Liver (tissue), 8 donors: ENCODE measurements at regions not wholly inside any gene's neighbourhood (a gene's known extent, or its start where the extent isn't known, plus 50 kb on each side); places are given as distances from the start of the nearest gene placed in this dataset.
"Not testable (repeated sequence)": the region's sequence is repeated elsewhere in the genome, so short reads cannot be mapped to it uniquely, and the experiment has no call there.

ENCODE experiments used
- DNase-seq: peaks from one replicate; pipeline ENCODE4 v3.0.0-alpha.2; 2017; ENCODE audit warnings: low spot score
- H3K27ac ChIP-seq, 2 donors: one replicate each; pipeline ENCODE4 v1.7.0; 2013; ENCODE audit warnings: inconsistent platforms in 2 of 2, low read length in 2 of 2, control low read depth in 1 of 2, low read depth in 1 of 2, mild to moderate bottlenecking in 1 of 2
- H3K27me3 ChIP-seq, 4 donors: one replicate each; pipeline versions ENCODE4 v1.6.1 to v1.7.0; 2013; ENCODE audit warnings: low read length in 3 of 4, inconsistent platforms in 1 of 4, mild to moderate bottlenecking in 1 of 4, moderate library complexity in 1 of 4; ENCODE audit not compliant: control insufficient read depth in 4 of 4, insufficient read depth in 4 of 4
- H3K36me3 ChIP-seq, 4 donors: one replicate each; pipeline versions ENCODE4 v1.6.1 to v1.7.0; 2013; ENCODE audit warnings: low read length in 3 of 4, mild to moderate bottlenecking in 3 of 4, low read depth in 1 of 4, moderate library complexity in 1 of 4; ENCODE audit not compliant: control insufficient read depth in 4 of 4, insufficient read depth in 3 of 4
- H3K4me1 ChIP-seq, 4 donors: one replicate each; pipeline versions ENCODE4 v1.6.1 to v1.7.0; 2013; ENCODE audit warnings: low read length in 3 of 4, mild to moderate bottlenecking in 3 of 4, moderate library complexity in 1 of 4; ENCODE audit not compliant: control insufficient read depth in 4 of 4, insufficient read depth in 4 of 4
- H3K4me3 ChIP-seq, 3 donors: one replicate each; pipeline versions ENCODE4 v1.6.1 to v1.7.0; 2013; ENCODE audit warnings: low read length in 3 of 3, control low read depth in 1 of 3, low read depth in 1 of 3, mild to moderate bottlenecking in 1 of 3
- H3K9ac ChIP-seq, 2 donors: one replicate each; pipeline ENCODE4 v1.7.0; 2013; ENCODE audit warnings: low read length in 2 of 2, mild to moderate bottlenecking in 2 of 2, moderate library complexity in 2 of 2, control low read depth in 1 of 2, low read depth in 1 of 2
- H3K9me3 ChIP-seq, 4 donors: one replicate each; pipeline versions ENCODE4 v1.6.1 to v1.7.0; 2013; ENCODE audit warnings: low read length in 3 of 4; ENCODE audit not compliant: control insufficient read depth in 4 of 4
- CTCF ChIP-seq: fragments of 150-350 bp; IDR thresholded peaks from 2 replicates; pipeline ENCODE4 v1.5.1; 2017; ENCODE audit warnings: improper control_type of control experiment, low read depth, low read length; ENCODE audit not compliant: missing input control
- EGR1 ChIP-seq, 2 donors: IDR thresholded peaks; 2 replicates each; pipeline ENCODE4 v1.6.1; 2016 to 2018; ENCODE audit warnings: antibody characterized with exemption in 2 of 2, low read depth in 2 of 2
- FOXA1 ChIP-seq: IDR thresholded peaks from 2 replicates; pipeline ENCODE4 v1.6.1; 2016; ENCODE audit warnings: antibody characterized with exemption
- FOXA2 ChIP-seq: IDR thresholded peaks from 2 replicates; pipeline ENCODE4 v1.6.1; 2016; ENCODE audit warnings: antibody characterized with exemption
- HNF4A ChIP-seq, 2 donors: conservative IDR thresholded peaks; 2 replicates each; pipeline ENCODE4 v1.6.1; 2016; ENCODE audit warnings: antibody characterized with exemption in 2 of 2, mild to moderate bottlenecking in 2 of 2
- HNF4G ChIP-seq: IDR thresholded peaks from 2 replicates; pipeline ENCODE4 v1.6.1; 2016; ENCODE audit warnings: antibody characterized with exemption
- JUND ChIP-seq, 2 donors: IDR thresholded peaks; 2 replicates each; pipeline ENCODE4 v1.6.1; 2016; ENCODE audit warnings: antibody characterized with exemption in 2 of 2
- MAX ChIP-seq: IDR thresholded peaks from 2 replicates; pipeline ENCODE4 v1.6.1; 2016; ENCODE audit warnings: antibody characterized with exemption
- NR2F2 ChIP-seq: IDR thresholded peaks from 2 replicates; pipeline ENCODE4 v1.6.1; 2016; ENCODE audit warnings: antibody characterized with exemption
- RAD21 ChIP-seq, 2 donors: IDR thresholded peaks; 2 replicates each; pipeline ENCODE4 v1.6.1; 2016; ENCODE audit warnings: antibody characterized with exemption in 2 of 2, mild to moderate bottlenecking in 2 of 2
- REST ChIP-seq: IDR thresholded peaks from 2 replicates; pipeline ENCODE4 v1.6.1; 2016; ENCODE audit warnings: antibody characterized with exemption, mild to moderate bottlenecking
- RXRA ChIP-seq, 2 donors: IDR thresholded peaks; 2 replicates each; pipeline ENCODE4 v1.6.1; 2017 to 2018; ENCODE audit warnings: antibody characterized with exemption in 2 of 2, mild to moderate bottlenecking in 1 of 2
- TAF1 ChIP-seq: conservative IDR thresholded peaks from 2 replicates; pipeline ENCODE4 v1.6.1; 2016; ENCODE audit warnings: antibody characterized with exemption, mild to moderate bottlenecking
- YY1 ChIP-seq: IDR thresholded peaks from 2 replicates; pipeline ENCODE4 v1.6.1; 2016; ENCODE audit warnings: antibody characterized with exemption, mild to moderate bottlenecking
- WGBS: extraction: QIAGEN DNeasy Blood & Tissue Kit; methylation state at CpG from one replicate; pipeline ENCODE4 v1.1.7; 2013; 5-methylcytosine and 5-hydroxymethylcytosine counted together
- TF ChIP-seq, protein P1 (sequence below): IDR thresholded peaks from 2 replicates; pipeline ENCODE4 v1.6.1; 2016; ENCODE audit warnings: antibody characterized with exemption
- TF ChIP-seq, protein P2 (sequence below): IDR thresholded peaks from 2 replicates; pipeline ENCODE4 v1.6.1; 2016; ENCODE audit warnings: antibody characterized with exemption
- donor health status: healthy.
- donor health status: healthy.
- donor health status: healthy.
- donor health status: healthy.
- donor health status: healthy.

DNA sequence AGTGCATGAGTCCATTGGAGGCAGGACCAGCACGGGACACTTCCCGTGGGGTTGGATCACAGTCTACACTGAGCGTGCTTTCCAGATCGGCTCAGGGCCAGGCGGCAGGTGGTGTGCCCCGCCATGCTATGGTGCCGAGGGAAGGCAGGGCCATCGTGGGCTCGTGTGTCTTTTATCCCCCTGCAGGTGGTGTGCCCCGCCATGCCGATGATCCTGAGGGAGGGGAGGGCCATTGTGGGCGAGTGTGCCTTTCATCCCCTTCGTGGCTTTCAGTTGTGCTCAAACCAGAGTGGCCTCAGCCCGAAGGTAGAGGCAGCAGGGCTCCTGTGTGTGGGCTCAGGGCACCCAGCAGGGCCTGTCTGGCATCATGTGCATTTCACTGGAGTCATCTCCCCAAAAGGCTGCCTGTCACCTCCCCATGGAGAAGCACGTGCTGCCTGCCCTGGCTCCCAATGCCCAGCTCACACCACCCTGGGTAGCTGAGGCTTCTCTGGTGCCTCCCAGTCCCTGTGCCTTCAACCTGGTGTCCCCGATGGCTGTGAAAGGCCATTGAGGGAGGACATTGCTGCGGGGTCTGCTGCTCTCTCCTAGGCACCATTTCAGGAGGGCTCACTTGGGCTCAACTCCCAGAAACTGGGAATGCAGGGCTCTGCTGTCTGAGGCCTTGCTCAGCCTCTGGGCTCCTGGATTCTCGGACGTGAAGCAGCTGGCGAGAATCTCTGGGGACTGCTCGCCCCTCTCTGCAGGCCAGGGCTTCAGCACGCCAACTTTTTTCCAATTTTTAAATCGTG lies 207.6 kb downstream of the NPIPB11 start:
- no peaks in the 10 kb centered on the region for H3K9me3 ChIP-seq
- no peaks in the 10 kb centered on the region for H3K27me3 ChIP-seq
- no peaks in the 10 kb centered on the region for H3K36me3 ChIP-seq
- peaks cover 0 to 5% (median 0%) of the 10 kb centered on the region in 4 donors for H3K4me1 ChIP-seq
- TF ChIP-seq FOXA1, result no peak
- no peak for TF ChIP-seq REST
- TF ChIP-seq CTCF, result no peak
- TF ChIP-seq, protein P1, sequence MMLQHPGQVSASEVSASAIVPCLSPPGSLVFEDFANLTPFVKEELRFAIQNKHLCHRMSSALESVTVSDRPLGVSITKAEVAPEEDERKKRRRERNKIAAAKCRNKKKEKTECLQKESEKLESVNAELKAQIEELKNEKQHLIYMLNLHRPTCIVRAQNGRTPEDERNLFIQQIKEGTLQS, result no peak
- no peak for TF ChIP-seq JUND (IDR thresholded peaks at IDR 0.05)
- TF ChIP-seq MAX, result no peak
- TF ChIP-seq HNF4G, result no peak
- TF ChIP-seq RXRA (IDR thresholded peaks at IDR 0.05), result no peak
- TF ChIP-seq HNF4A (conservative IDR thresholded peaks at IDR 0.05), result no peak
- peak overlapping the region; percentile 12 to 35 for H3K27ac ChIP-seq
- no peak overlapping the region for H3K9ac ChIP-seq
- no peak overlapping the region for H3K4me3 ChIP-seq
- DNase-seq, result no peak
- 93% methylated on average over 23 of the region's 23 CpGs for WGBS

DNA sequence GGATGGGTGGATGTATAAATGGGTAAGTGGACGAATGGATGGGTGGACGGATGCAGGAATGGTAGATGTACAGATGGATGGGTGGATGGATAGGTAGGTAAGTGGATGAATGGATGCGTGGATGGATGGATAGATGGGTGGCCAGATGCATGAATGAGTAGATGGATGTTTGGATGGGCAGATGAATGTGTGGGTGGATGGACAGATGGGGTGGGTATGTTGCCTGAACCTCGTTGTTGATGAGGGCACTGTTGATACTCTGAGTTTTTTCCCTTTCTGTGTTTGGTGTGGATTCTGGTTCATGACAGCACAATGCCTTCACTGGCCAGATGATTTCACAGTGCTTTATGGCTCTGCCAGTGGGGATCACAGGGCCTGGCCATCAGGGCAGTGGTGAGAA lies 208.3 kb downstream of the NPIPB11 start:
- Histone ChIP-seq H3K4me3 (no peak overlapping the region), H3K36me3 (no peaks in the 10 kb centered on the region), H3K27me3 (no peaks in the 10 kb centered on the region), H3K9me3 (no peaks in the 10 kb centered on the region), H3K9ac (no peak overlapping the region), H3K27ac (no peak overlapping the region), H3K4me1 (peaks cover 0 to 2% (median 0%) of the 10 kb centered on the region in 4 donors)
- 96% methylated on average over 4 of the region's 4 CpGs for WGBS
- TF ChIP-seq TAF1 (no peak), CTCF (no peak), MAX (no peak), HNF4A (conservative IDR thresholded peaks at IDR 0.05) (no peak), FOXA1 (no peak), RAD21 (IDR thresholded peaks at IDR 0.05) (no peak), FOXA2 (no peak), YY1 (no peak), NR2F2 (no peak), EGR1 (IDR thresholded peaks at IDR 0.05; ENCODE audit: low read depth in 2 of 2) (no peak), HNF4G (no peak)
- TF ChIP-seq, protein P2, sequence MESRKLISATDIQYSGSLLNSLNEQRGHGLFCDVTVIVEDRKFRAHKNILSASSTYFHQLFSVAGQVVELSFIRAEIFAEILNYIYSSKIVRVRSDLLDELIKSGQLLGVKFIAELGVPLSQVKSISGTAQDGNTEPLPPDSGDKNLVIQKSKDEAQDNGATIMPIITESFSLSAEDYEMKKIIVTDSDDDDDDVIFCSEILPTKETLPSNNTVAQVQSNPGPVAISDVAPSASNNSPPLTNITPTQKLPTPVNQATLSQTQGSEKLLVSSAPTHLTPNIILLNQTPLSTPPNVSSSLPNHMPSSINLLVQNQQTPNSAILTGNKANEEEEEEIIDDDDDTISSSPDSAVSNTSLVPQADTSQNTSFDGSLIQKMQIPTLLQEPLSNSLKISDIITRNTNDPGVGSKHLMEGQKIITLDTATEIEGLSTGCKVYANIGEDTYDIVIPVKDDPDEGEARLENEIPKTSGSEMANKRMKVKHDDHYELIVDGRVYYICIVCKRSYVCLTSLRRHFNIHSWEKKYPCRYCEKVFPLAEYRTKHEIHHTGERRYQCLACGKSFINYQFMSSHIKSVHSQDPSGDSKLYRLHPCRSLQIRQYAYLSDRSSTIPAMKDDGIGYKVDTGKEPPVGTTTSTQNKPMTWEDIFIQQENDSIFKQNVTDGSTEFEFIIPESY, result no peak
- TF ChIP-seq, protein P1, result no peak
- DNase-seq, result no peak

- H3K9ac ChIP-seq, H3K36me3 ChIP-seq: not testable (repeated sequence)
- 96% methylated on average over 5 of the region's 5 CpGs for WGBS
Observed at GRCh38 chr16:29197494-29198100, 208.9 kb downstream of the NPIPB11 start.

More at GRCh38 chr16:29197494-29198100, 208.9 kb downstream of the NPIPB11 start:
- H3K27me3 ChIP-seq, H3K4me1 ChIP-seq, H3K4me3 ChIP-seq, H3K27ac ChIP-seq, H3K9me3 ChIP-seq, DNase-seq: not testable (repeated sequence)
